BJ (cell line): ENCODE measurements at regions not wholly inside any gene's neighbourhood (a gene's known extent, or its start where the extent isn't known, plus 50 kb on each side); places are given as distances from the start of the nearest gene placed in this dataset.

ENCODE experiments used
- CTCF ChIA-PET: fragments of 350-600 bp; formaldehyde crosslinking; extraction: SDS; loops from one replicate; lab custom pipeline; 2021; ENCODE audit warnings: antibody characterized with exemption, inconsistent platforms; lab: Yijun Ruan, JAX
- POLR2A ChIA-PET: fragments of 300-600 bp; sonication (Branson Sonifier 250); formaldehyde crosslinking; extraction: SDS; loops from one replicate; lab custom pipeline; 2021; ENCODE audit warnings: antibody characterized with exemption; lab: Charles Lee
- DNase-seq: peaks from one replicate; pipeline ENCODE4 v3.0.0-alpha.2; 2011; ENCODE audit warnings: low read depth
- H3K27me3 ChIP-seq: 2 replicates; pipeline ENCODE4 v1.6.0; 2011; ENCODE audit warnings: low read length; ENCODE audit not compliant: control insufficient read depth, insufficient read depth
- H3K36me3 ChIP-seq: 2 replicates; pipeline ENCODE4 v1.5.1; 2011; ENCODE audit warnings: low read length; ENCODE audit not compliant: control insufficient read depth, insufficient read depth
- H3K4me3 ChIP-seq: 2 replicates; pipeline ENCODE4 v1.5.1; 2011; ENCODE audit warnings: low read depth, mild to moderate bottlenecking, control low read depth, low read length
- TF ChIP-seq, protein P1 (sequence below): IDR thresholded peaks from 2 replicates; pipeline ENCODE4 v1.5.1; 2011; ENCODE audit warnings: low read depth, mild to moderate bottlenecking, control low read depth, inconsistent platforms, low read length, moderate library complexity; ENCODE audit not compliant: insufficient read depth

DNA sequence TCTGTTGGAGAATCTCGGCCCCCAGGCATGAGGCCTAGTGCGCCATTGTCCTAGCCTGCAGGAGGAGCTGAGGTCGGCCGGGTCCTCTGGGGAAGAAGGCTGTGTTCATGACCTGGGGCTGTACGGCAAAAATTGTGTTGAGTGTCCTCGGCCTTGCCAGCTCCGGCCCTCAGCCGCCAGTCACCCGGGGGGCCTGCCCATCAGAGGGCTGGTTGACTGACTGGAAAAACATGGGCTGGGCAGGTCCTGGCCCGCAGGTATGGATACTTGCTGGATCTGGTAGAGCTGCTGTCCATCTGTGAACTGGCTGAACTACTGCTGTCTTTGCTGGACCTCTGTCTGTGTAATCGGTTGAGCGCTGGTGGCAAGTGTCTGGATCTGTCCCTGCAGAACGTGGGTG is 136.7 kb upstream of the GAS1 start:
- Histone ChIP-seq H3K36me3 (no peaks in the 10 kb centered on the region), H3K4me3 (no peak overlapping the region), H3K27me3 (no peaks in the 10 kb centered on the region)
- ChIA-PET POLR2A (no interaction called here), CTCF (no interaction called here)
- DNase-seq: no peak
- TF ChIP-seq, protein P1, sequence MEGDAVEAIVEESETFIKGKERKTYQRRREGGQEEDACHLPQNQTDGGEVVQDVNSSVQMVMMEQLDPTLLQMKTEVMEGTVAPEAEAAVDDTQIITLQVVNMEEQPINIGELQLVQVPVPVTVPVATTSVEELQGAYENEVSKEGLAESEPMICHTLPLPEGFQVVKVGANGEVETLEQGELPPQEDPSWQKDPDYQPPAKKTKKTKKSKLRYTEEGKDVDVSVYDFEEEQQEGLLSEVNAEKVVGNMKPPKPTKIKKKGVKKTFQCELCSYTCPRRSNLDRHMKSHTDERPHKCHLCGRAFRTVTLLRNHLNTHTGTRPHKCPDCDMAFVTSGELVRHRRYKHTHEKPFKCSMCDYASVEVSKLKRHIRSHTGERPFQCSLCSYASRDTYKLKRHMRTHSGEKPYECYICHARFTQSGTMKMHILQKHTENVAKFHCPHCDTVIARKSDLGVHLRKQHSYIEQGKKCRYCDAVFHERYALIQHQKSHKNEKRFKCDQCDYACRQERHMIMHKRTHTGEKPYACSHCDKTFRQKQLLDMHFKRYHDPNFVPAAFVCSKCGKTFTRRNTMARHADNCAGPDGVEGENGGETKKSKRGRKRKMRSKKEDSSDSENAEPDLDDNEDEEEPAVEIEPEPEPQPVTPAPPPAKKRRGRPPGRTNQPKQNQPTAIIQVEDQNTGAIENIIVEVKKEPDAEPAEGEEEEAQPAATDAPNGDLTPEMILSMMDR: no peak

GRCh38 chr9:87084407-87084806 is 137.1 kb upstream of the GAS1 start:
- Histone ChIP-seq H3K36me3 (no peaks in the 10 kb centered on the region), H3K27me3 (no peaks in the 10 kb centered on the region), H3K4me3 (no peak overlapping the region)
- TF ChIP-seq, protein P1: no peak
- CTCF ChIA-PET: no interaction called here
- no peak for DNase-seq
- POLR2A ChIA-PET: no interaction called here

DNA sequence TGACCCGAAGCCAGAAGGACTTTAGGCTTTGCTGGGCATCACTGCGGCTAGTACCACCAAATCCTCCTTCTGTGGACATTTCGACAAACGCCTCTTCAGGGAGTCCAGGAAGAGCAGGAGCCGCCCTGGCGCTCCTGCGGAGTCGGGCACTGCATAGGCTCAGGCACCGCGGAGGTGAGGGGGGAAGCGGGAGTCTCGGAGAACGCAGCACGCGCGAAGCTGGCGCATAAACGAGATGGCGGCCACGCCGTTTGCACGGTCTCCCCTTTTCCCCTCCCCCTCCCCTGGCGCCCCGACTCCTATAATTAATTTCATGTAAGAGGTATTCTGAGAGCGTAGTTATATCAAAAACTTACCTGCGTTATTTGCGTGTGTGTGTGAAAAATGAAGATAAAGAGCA is 137.8 kb upstream of the GAS1 start:
- no peaks in the 10 kb centered on the region for H3K36me3 ChIP-seq
- TF ChIP-seq, protein P1: no peak
- CTCF ChIA-PET: no interaction called here
- DNase-seq: no peak
- H3K4me3 ChIP-seq: no peak overlapping the region
- POLR2A ChIA-PET: no interaction called here
- H3K27me3 ChIP-seq: no peaks in the 10 kb centered on the region

DNA sequence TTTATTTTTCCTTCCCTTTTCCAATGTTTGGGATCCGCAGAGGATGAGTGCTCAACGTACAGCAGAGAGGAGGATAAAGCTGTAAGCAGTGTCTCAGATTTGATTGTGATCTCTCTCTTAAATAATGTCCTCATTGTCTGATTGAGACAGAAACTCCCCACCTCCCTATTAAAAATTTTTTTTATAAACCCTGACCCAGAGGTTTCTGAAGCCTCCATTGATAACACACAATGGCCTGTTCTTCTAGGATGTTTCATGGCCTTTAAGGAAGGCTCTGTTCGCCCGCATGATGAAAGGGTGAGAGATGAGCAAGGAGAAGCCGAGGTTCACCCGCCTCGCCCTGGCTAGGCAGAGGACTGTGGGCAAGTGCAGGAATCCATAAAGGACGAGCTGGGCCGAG is 138.2 kb upstream of the GAS1 start:
- no peaks in the 10 kb centered on the region for H3K36me3 ChIP-seq
- H3K4me3 ChIP-seq: no peak overlapping the region
- H3K27me3 ChIP-seq: no peaks in the 10 kb centered on the region
- TF ChIP-seq, protein P1: no peak
- POLR2A ChIA-PET: no interaction called here
- CTCF ChIA-PET: interaction anchor here (1.3 kb wide), 1 partner anchor 20 kb away, joined by 3 read pairs; no protein-coding TSS in a partner anchor
- no peak for DNase-seq

GRCh38 chr9:87086221-87086818 is 139.0 kb upstream of the GAS1 start:
- Histone ChIP-seq H3K36me3 (no peaks in the 10 kb centered on the region), H3K27me3 (no peaks in the 10 kb centered on the region), H3K4me3 (no peak overlapping the region)
- CTCF ChIA-PET: interaction anchor here (1.3 kb wide), 1 partner anchor 19 kb away, joined by 3 read pairs; no protein-coding TSS in a partner anchor
- POLR2A ChIA-PET: no interaction called here
- no peak for DNase-seq
- TF ChIP-seq, protein P1: no peak
